IPS-18c (cell line): ENCODE measurements at regions not wholly inside any gene's neighbourhood (a gene's known extent, or its start where the extent isn't known, plus 50 kb on each side); places are given as distances from the start of the nearest gene placed in this dataset.
A peak's percentile ranks its signal among the peaks of the same experiment; 100 is the strongest.

Experiments
- H3K4me3 ChIP-seq: 2 replicates; pipeline ENCODE4 v1.7.0; 2013; ENCODE audit warnings: low read depth, mild to moderate bottlenecking, low read length, moderate library complexity; ENCODE audit not compliant: insufficient read depth
- H3K9me3 ChIP-seq: one replicate; pipeline ENCODE4 v1.6.1; 2013; ENCODE audit warnings: mild to moderate bottlenecking, low read length, moderate library complexity; ENCODE audit not compliant: control insufficient read depth, insufficient read depth

DNA sequence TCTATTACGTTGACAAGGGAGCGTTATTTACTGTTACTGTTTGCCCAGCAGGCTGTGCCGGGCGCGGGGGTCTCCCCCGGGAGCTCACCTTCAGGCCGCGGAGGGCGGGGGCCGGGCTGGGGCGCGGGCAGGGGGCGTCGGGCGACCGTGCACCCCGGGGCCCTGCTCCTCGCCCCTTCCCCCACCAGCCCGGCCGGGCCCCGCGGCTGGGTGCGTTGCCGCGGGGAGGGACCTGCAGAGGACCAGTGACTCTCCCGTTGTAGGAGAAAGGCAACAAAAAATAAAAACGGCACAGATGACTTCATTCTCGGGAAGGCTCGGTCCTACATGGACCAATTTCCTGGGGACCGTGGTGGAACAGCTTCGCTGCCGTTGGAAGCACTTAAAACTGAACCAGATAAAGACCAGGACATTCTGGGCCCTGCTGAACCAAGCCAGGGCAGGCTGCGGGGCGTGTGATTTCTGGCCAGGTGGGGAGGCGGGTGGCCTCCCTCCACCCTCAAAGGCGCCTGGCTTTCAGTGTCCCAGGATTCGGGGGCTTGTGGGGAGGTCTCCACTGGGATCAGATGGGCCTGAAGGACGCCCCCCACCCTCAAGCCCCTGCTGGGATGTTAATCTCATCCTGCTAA lies 57.4 kb downstream of the IGLL1 start:
- Histone ChIP-seq H3K9me3 (no peaks in the 10 kb centered on the region), H3K4me3 (peak overlapping the region; percentile 20; the same call in 1 of the 2 replicates)

DNA sequence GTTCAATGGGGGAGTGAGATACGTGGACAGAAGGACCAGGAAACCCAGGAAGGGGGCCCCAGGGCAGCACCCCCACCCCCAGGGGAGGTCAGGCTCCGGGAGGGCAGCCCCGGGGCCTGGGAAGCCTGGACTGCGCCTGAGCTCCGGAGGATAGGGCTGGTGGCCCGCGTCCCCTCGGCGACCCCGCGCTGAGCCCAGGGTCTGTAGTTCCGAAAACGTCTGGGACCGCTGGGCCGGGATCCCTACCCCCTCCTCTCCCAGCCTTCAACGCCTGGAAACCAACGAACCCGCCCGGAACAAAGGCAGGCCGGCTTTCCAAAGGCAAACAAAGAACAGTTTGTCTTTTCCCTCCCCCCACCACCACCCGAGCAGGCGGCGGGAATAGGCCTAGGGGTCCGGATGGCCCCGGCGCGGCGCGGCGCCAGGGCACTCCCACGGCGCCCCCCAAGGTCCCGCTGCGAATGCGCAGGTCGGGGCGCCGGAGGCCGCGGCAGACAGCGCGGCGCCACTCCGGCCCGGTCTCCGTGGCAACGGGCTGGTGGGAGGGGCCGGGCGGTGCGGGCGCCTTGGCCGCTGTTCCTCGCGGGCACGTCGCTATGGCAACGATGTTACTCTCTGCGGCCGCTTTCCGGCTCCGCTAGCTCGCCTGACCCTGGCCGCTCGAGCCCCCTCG lies 58.5 kb downstream of the IGLL1 start:
- Histone ChIP-seq H3K4me3 (peak overlapping the region; percentile 34; the same call in 1 of the 2 replicates), H3K9me3 (no peaks in the 10 kb centered on the region)

DNA sequence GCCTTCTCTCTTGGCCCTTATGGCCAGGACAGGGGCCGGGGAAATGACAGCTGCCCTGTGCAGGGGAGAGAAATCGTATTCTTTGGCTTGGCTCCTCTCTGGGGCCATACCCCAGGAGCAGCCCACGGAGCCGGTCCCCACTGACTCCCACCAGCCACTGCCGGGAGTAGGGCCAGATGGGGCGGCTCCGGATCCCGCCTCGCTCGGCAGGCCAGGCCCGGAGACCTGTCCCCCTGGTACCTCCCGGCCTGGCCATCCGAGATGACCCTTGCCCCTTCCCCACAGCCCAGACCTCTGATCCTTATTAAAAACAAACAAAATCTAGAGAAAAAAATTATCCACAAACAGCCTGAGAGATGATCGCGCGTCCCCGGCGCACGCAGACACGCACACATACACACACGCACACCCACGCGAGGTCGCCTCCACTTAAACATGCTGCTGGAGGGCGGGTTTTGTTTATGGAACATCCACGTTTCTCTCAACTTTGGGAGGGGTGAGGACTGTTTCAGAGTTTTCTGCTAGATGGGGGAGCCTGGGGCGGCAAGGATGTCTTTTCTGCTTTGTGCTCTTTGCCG lies 59.1 kb downstream of the IGLL1 start:
- Histone ChIP-seq H3K4me3 (peak overlapping the region; percentile 34; the same call in 1 of the 2 replicates), H3K9me3 (peaks cover 1% of the 10 kb centered on the region)

DNA sequence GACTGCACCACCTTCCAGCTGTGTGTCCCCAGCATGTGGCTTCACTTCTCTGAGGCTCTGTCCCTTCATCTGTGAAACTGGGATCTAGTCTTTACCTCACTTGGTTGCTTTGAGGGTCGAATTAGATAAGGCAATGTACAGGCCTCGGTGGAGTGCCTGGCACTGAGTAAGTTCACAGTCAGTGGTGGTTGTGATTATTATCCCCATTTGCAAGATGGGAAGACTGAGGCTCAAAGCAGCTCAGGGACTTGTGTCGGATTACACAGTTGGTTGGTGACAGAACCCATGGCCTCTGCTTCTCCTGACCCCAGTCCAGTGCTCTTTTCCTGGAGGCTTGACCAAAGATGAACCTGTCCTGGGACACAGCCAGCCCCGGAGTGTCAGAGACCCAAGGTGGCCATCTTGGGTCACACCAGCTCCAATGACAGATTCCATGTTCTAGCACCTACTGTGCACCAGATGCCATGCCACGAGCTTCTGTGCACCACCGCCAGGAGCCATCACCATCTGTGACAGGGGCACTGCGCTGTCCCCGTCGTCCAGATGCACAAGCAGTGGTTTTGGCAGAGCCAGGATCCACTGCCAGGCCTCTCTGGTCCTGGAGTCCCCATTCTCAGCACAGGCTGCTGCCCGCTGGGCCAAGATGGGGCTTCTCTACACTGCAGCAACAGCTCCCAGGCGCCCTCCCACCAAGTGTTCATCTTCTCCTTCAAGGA lies 60.5 kb downstream of the IGLL1 start:
- H3K4me3 ChIP-seq, result no peak overlapping the region
- peaks cover 2% of the 10 kb centered on the region for H3K9me3 ChIP-seq

DNA sequence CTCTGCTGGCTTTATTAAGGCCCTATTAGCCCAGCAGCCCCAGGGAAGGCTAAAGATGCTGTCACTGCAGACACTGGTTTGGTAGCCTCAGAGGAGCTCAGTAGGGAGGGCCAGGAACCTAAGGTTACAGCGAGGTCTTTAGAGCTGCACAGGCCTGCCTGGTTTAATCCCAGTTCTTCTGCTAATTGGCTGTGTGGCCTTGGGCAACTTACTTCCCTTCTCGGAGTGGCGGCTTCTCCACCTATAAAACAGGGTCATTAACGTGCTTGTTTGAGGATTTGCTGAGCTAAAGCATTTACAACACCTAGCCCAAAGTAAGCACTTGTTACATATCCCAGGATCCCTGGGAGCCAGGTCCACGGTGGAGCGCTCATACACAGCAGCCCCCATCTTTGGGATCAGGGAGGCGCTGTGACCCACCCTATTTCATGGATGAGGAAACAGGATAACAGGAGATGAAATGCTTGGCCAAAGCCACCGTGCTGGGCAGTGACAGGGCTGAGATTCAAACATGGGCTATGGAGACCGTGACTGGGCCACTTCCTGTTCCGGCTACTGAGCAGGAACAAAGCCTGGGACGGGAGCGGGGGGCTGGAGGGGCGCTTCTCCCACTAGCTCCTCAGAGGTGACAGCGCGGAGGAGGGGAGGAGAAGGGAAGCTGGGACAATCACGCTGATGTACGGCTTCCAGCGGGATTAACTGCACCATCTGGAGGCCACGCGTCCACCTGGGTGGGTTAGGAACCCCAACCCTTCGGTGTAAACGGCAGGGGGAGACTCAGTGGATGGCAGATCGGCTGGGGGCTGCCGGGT lies 61.5 kb downstream of the IGLL1 start:
- Histone ChIP-seq H3K4me3 (no peak overlapping the region), H3K9me3 (peaks cover 2% of the 10 kb centered on the region)

DNA sequence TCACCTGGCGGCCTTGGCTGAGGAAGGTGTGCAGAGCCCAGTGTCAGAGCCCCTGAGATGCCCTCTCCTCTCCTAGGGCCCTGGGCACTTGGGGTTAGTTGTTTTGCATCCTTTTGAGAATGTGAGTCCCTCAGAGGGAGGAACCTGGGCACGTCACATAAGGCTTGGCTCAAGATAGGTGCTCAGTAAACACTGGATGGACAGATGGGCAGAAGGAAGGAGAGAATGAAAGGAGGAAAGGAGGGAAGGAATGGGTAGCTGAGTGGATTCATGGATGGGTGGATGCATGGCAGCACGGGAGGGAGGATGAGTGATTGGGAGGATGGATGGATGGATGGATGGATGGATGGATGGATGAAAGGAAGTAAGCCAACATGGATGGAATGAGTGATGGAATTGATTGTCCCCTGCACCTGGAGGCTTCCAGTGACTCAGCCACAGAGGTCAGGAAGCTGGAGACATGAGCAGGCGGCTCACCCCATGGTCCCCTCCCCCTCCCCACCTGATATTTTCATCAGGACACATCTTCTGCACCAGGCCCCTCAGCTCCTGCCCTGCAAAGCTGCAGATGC lies 62.2 kb downstream of the IGLL1 start:
- no peak overlapping the region for H3K4me3 ChIP-seq
- H3K9me3 ChIP-seq, result peaks cover 2% of the 10 kb centered on the region

DNA sequence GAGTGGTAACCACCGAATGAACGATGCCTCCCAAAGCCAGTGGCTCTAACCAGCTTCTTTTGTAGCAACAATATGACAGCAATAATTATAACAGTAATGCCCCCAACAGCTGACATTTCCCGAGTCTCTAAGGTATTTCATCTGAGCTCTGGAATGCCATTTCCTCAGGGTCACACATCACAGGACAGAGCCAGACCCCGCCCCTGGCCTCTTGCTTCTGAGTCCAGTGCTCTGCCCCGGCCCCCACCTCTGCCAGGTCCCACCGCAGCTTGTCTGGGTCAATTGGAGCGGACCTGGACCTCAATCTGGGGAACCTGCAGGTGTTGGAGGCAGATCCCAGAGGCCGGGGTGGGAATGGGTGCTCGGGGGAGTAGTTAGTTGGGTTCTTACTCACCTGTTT lies 63.8 kb downstream of the IGLL1 start:
- Histone ChIP-seq H3K4me3 (no peak overlapping the region), H3K9me3 (peaks cover 2% of the 10 kb centered on the region)

DNA sequence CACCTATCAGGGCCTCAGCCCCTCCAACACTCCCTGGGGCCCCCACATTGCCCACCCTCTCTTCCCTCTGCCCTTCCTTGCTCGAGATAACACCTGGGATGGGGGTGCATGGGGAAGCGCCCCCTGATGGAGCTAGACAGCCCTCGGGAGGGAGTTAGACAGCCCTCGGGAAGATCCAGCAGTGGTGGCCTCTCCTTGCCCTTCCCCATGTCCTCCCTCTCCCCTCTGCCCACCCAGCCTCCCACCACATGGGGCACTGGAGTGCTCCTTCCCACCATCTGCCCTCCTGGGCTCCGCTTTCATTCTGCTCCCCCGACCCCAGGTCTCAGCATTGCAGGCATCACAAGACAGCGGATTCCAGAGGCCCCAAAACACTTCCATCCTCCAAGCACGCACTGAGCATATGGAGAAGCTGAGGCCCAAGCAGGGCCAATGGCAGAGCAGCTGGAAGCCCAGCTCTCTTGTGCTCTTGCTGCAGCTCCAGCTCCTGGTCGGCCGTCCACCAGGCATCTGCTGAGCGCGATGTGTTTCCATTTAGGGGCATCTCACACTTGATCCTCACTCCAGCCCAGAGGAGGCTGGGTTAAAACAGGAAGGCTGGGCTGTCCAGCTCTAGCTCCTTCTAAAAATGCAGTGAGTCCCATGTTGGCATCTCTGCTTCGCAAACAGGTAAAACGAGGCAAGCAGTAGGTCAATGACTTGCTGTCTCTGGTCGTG lies 65.6 kb downstream of the IGLL1 start:
- Histone ChIP-seq H3K9me3 (peaks cover 2% of the 10 kb centered on the region), H3K4me3 (no peak overlapping the region)

DNA sequence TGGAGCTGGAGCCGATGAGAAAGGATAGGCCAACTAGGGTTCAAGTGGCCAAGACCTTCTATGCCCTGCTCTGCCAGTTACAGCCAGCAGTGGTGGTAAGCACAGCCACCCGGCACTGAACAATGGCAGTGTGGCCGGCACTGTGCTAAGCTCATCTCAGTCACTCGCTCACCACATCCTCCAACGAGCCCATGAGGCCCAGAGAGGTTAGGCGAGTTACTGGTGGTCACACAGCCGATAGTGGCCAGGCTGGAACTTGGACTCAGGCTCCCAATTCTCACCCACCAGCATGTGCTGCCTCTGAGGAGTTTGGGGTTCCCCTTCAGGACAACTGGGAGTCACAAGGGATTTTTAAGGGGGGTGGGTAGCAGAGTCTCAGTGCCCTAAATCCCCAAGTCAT lies 66.4 kb downstream of the IGLL1 start:
- Histone ChIP-seq H3K9me3 (peaks cover 2% of the 10 kb centered on the region), H3K4me3 (no peak overlapping the region)

DNA sequence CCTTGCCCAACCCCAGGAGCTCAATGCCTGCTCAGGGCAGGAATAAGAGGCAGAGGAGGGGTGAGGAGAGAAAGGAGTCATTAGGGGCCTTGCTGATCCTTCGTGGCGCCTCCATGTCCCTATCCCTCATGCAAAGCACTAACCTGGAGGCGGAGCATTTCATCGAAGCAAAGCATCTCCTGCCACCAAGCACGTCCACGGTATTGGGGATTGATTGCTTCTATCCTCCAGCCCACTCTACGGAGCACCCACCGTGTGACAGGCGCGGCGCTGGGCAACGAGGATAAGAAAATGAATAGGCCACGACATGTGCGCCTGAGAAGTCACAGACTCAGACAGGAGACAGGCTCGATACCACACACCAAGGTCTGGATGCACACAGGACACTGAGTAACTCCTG lies 67.0 kb downstream of the IGLL1 start:
- Histone ChIP-seq H3K4me3 (no peak overlapping the region), H3K9me3 (peaks cover 2% of the 10 kb centered on the region)

DNA sequence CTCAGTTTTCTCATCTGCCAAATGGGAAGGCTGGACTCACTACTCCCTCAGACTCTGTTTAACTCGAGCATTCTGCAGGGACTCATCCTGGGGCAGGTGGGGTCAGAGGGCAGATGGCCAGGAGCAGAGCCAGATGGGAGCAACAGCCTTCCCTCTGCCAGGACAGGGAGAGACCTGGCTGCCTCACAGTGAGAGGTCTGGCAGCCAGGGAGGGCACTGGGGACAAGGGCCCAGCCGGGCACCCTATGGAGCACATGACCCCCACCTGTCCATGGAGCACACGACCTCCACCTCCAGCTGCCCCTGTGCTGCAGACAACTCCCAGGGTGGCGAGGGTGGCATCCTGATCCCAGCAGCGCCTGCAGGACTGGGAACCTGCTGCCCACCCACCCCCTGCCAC lies 67.4 kb downstream of the IGLL1 start:
- Histone ChIP-seq H3K4me3 (no peak overlapping the region), H3K9me3 (peaks cover 2% of the 10 kb centered on the region)

DNA sequence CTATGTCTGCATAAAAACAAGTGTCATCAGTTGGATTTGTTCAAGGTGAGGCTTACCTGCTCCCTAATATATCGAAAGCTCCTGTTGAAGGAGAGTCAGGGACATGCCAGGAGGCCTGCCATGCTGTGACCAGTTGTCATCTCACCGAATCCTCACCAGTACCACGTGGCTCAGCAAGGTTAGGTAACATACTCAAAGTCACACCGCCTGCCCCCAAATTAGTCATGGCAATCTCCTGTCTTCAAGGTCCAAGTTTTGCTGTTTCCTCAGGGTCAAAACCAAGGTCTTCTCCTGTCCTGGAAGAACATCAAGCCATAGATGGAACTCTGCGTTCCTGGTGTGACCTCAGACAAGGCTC lies 67.8 kb downstream of the IGLL1 start:
- H3K4me3 ChIP-seq, result no peak overlapping the region
- peaks cover 2% of the 10 kb centered on the region for H3K9me3 ChIP-seq

DNA sequence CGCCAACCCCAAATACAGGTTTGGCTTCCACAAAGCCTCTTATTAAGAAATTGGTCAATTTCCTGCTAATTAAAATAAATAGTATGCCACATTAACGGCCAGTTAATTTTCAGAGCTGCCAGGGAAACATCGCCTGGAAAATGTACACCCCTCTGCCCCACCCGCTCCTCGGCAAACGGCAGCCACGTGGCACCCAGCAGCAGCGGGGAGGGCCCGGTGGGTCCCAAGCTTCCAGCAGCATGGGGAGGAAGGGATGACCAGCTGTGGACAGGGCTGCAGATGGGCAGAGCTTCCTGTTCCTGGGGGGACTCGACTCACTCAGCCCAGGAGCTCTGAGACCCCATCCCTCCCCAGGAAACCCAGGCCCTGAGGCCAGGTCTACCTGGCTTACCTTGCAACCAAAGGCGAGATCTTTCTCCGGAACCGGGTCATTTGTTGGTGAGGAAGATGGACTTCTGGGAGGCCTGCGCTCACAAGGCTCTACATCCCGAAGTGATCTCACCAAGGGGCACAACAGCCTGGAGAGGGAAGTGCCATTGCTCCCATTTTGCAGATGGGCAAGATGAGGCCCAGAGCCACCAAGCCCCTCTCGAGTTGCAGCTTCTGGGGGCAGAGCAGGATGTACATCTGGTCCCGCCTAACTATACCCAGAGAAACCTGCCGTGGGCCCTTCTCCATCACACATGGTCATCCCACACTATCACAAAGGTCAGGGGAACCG lies 68.3 kb downstream of the IGLL1 start:
- Histone ChIP-seq H3K4me3 (no peak overlapping the region), H3K9me3 (peaks cover 2% of the 10 kb centered on the region)

DNA sequence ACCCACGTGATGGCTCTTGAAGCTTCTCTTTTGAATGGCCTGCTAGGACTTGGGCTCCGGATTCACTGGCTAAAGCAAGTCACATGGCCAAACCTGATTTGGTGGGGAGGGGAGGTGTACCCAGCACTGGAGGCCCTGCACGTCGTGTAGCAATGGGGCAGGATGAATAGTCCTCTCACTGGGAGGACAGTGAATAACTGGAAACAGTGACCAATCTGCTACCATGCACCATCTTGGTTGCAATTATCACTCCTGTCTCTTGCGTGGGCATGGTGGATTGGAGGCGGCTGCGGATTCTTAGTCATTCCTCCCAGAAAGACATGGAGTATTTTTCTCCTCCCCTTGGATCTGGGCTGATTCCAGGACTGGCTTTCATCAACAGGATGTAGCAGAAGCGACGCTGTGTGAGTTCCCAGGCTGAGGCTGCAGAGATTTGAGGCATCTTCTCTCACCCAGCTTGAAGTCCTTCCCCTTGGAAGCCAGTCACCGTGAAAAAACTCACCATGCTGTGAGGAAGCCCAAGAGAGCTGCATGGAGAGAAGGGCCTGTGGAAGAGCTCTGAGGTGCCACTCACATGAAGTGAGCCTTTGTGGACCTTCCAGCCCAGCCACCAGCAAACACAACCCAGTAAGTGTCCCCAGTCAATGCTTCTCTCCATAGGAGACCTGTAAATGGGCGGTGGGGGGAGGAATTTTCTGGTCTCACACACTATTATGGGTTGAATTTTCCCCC lies 70.4 kb downstream of the IGLL1 start:
- Histone ChIP-seq H3K9me3 (no peaks in the 10 kb centered on the region), H3K4me3 (no peak overlapping the region)

DNA sequence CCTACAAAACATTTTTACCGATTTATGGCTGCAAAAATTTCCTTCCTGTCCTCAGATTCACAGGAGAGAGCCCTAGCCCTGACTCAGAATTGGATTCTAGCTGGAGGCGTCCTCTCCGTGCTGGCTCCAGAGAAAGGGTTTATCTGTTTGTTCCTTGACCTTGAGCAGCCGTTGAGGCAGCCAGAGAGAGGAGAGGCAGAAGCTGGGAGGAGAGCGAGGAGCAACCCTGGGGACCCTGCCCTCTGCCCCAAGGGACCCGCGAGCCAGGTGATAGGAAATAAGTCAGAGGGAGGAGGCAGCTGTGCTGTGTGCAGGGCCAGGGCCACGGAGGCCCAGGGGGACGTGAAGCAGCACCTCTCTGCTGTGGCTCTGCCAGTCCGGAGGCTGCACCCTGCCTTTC lies 75.6 kb downstream of the IGLL1 start:
- no peak overlapping the region for H3K4me3 ChIP-seq
- H3K9me3 ChIP-seq, result no peaks in the 10 kb centered on the region
